Vagina (tissue), 2 donors: ENCODE measurements at regions not wholly inside any gene's neighbourhood (a gene's known extent, or its start where the extent isn't known, plus 50 kb on each side); places are given as distances from the start of the nearest gene placed in this dataset.

Experiments
- DNase-seq, 2 donors: peaks; one replicate each; pipeline ENCODE4 v3.0.0-alpha.2; 2017; ENCODE audit errors: extremely low spot score in 2 of 2
- H3K27ac ChIP-seq: fragments of 200-600 bp; sonication (generic); one replicate; pipeline ENCODE4 v1.5.1; 2019
- H3K27me3 ChIP-seq: fragments of 200-600 bp; sonication (generic); one replicate; pipeline ENCODE4 v1.5.1; 2019
- H3K36me3 ChIP-seq, 2 donors: fragments of 200-600 bp; sonication (generic); one replicate each; pipeline ENCODE4 v1.5.1; 2017 to 2019
- H3K4me1 ChIP-seq: fragments of 200-600 bp; sonication (generic); one replicate; pipeline ENCODE4 v1.5.1; 2019
- H3K4me3 ChIP-seq, 2 donors: fragments of 200-600 bp; sonication (generic); 1 replicate in 1 of 2; 2 replicates in 1 of 2; pipeline ENCODE4 v1.5.1; 2016 to 2019
- H3K9me3 ChIP-seq: fragments of 200-600 bp; sonication (generic); one replicate; pipeline ENCODE4 v1.5.1; 2019
- POLR2A ChIP-seq, 2 donors: fragments of 450-650 bp; IDR thresholded peaks; one replicate each; pipeline ENCODE4 v1.6.1; 2017; ENCODE audit warnings: antibody characterized with exemption in 2 of 2, mild to moderate bottlenecking in 2 of 2, moderate library complexity in 2 of 2
- POLR2AphosphoS5 ChIP-seq, 2 donors: sonication (generic); formaldehyde crosslinking; IDR thresholded peaks; one replicate each; pipeline ENCODE4 v1.9.0; 2017; ENCODE audit warnings: antibody characterized with exemption in 2 of 2, mild to moderate bottlenecking in 2 of 2, low read depth in 1 of 2; ENCODE audit not compliant: insufficient read depth in 1 of 2
- intact Hi-C: fragments of 100-400 bp; cut with DNase I; formaldehyde crosslinking; loops from one replicate; pipeline ENCODE4 v1.15.1; 2023
- TF ChIP-seq, protein P1 (sequence below), 3 experiments: fragments of 450-650 bp in 2 of 3; fragments of 200-600 bp in 1 of 3; sonication (generic) in 1 of 3; IDR thresholded peaks; one replicate each; pipeline ENCODE4 v1.5.1; 2017 to 2019; ENCODE audit warnings: antibody characterized with exemption in 3 of 3, mild to moderate bottlenecking in 2 of 3, moderate library complexity in 2 of 3

- intact Hi-C loops, result no loop called here
- no peaks in the 10 kb centered on the region for H3K36me3 ChIP-seq
- H3K4me1 ChIP-seq, result no peaks in the 10 kb centered on the region
- TF ChIP-seq, protein P1, sequence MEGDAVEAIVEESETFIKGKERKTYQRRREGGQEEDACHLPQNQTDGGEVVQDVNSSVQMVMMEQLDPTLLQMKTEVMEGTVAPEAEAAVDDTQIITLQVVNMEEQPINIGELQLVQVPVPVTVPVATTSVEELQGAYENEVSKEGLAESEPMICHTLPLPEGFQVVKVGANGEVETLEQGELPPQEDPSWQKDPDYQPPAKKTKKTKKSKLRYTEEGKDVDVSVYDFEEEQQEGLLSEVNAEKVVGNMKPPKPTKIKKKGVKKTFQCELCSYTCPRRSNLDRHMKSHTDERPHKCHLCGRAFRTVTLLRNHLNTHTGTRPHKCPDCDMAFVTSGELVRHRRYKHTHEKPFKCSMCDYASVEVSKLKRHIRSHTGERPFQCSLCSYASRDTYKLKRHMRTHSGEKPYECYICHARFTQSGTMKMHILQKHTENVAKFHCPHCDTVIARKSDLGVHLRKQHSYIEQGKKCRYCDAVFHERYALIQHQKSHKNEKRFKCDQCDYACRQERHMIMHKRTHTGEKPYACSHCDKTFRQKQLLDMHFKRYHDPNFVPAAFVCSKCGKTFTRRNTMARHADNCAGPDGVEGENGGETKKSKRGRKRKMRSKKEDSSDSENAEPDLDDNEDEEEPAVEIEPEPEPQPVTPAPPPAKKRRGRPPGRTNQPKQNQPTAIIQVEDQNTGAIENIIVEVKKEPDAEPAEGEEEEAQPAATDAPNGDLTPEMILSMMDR (IDR thresholded peaks at IDR 0.05), result no peak
- TF ChIP-seq POLR2A (IDR thresholded peaks at IDR 0.05) (no peak), POLR2AphosphoS5 (IDR thresholded peaks at IDR 0.05; ENCODE audit: insufficient read depth in 1 of 2, low read depth in 1 of 2) (no peak)
- no peak overlapping the region for H3K27ac ChIP-seq
- H3K4me3 ChIP-seq, result no peak overlapping the region
- no peaks in the 10 kb centered on the region for H3K27me3 ChIP-seq
- H3K9me3 ChIP-seq, result no peaks in the 10 kb centered on the region
- no peak for DNase-seq
These were observed 799.1 kb upstream of the NECTIN3 start for GRCh38 chr3:110272525-110272924.

- Histone ChIP-seq H3K4me3 (no peak overlapping the region), H3K27me3 (no peaks in the 10 kb centered on the region), H3K9me3 (no peaks in the 10 kb centered on the region), H3K27ac (no peak overlapping the region), H3K36me3 (no peaks in the 10 kb centered on the region), H3K4me1 (no peaks in the 10 kb centered on the region)
- intact Hi-C loops, result no loop called here
- no peak for TF ChIP-seq POLR2AphosphoS5 (IDR thresholded peaks at IDR 0.05; ENCODE audit: insufficient read depth in 1 of 2, low read depth in 1 of 2)
- TF ChIP-seq POLR2A (IDR thresholded peaks at IDR 0.05), result no peak
- TF ChIP-seq, protein P1 (IDR thresholded peaks at IDR 0.05), result no peak
- no peak for DNase-seq
These were observed 779.6 kb upstream of the NECTIN3 start for GRCh38 chr3:110291886-110292501.

DNA sequence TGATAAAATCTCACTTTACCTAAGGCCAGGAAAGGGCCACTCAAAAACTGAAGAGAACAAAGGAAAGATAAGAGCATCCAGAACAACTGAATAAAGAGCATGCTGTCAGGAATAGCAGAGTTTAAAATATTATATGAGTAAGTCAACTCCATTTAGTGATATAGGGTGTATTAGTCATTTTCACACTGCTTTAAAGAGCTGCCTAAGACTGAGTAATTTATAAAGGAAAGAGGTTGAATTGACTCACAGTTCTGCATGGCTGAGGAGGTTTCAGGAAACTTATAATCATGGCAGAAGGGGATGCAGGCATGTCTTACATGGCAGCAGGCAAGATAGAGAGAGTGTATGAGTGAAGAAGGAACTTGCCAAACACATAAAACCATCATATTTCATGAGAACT, 778.0 kb upstream of the NECTIN3 start:
- Histone ChIP-seq H3K36me3 (no peaks in the 10 kb centered on the region), H3K27ac (no peak overlapping the region), H3K9me3 (no peaks in the 10 kb centered on the region), H3K4me1 (no peaks in the 10 kb centered on the region), H3K4me3 (no peak overlapping the region), H3K27me3 (no peaks in the 10 kb centered on the region)
- no peak for DNase-seq
- TF ChIP-seq POLR2AphosphoS5 (IDR thresholded peaks at IDR 0.05; ENCODE audit: insufficient read depth in 1 of 2, low read depth in 1 of 2), result no peak
- TF ChIP-seq, protein P1 (IDR thresholded peaks at IDR 0.05), result no peak
- TF ChIP-seq POLR2A (IDR thresholded peaks at IDR 0.05), result no peak
- intact Hi-C loops, result no loop called here

GRCh38 chr3:110296885-110297284, 774.7 kb upstream of the NECTIN3 start:
- DNase-seq, result no peak
- Histone ChIP-seq H3K27me3 (no peaks in the 10 kb centered on the region), H3K4me3 (no peak overlapping the region), H3K9me3 (no peaks in the 10 kb centered on the region), H3K4me1 (no peaks in the 10 kb centered on the region), H3K36me3 (no peaks in the 10 kb centered on the region), H3K27ac (no peak overlapping the region)
- intact Hi-C loops, result no loop called here
- TF ChIP-seq POLR2AphosphoS5 (IDR thresholded peaks at IDR 0.05; ENCODE audit: insufficient read depth in 1 of 2, low read depth in 1 of 2) (no peak), POLR2A (IDR thresholded peaks at IDR 0.05) (no peak)
- TF ChIP-seq, protein P1 (IDR thresholded peaks at IDR 0.05), result no peak

- DNase-seq, result no peak
- TF ChIP-seq POLR2A (IDR thresholded peaks at IDR 0.05) (no peak), POLR2AphosphoS5 (IDR thresholded peaks at IDR 0.05; ENCODE audit: insufficient read depth in 1 of 2, low read depth in 1 of 2) (no peak)
- TF ChIP-seq, protein P1 (IDR thresholded peaks at IDR 0.05), result no peak
- no peaks in the 10 kb centered on the region for H3K36me3 ChIP-seq
- no peaks in the 10 kb centered on the region for H3K27me3 ChIP-seq
- H3K4me3 ChIP-seq, result no peak overlapping the region
- no peaks in the 10 kb centered on the region for H3K4me1 ChIP-seq
- H3K9me3 ChIP-seq, result no peaks in the 10 kb centered on the region
- intact Hi-C loops, result no loop called here
- H3K27ac ChIP-seq, result no peak overlapping the region
These were observed 769.8 kb upstream of the NECTIN3 start for GRCh38 chr3:110301781-110302180.
